GM12875 (cell line): ENCODE measurements at regions not wholly inside any gene's neighbourhood (a gene's known extent, or its start where the extent isn't known, plus 50 kb on each side); places are given as distances from the start of the nearest gene placed in this dataset.
"Not testable (repeated sequence)": the region's sequence is repeated elsewhere in the genome, so short reads cannot be mapped to it uniquely, and the experiment has no call there.

Source experiments
- H3K4me3 ChIP-seq: one replicate; pipeline ENCODE4 v1.5.1; 2011; ENCODE audit warnings: low read depth, low read length, control low read depth
- CTCF ChIP-seq: IDR thresholded peaks from 2 replicates; pipeline ENCODE4 v1.5.1; 2011; ENCODE audit warnings: low read depth, mild to moderate bottlenecking, control low read depth, inconsistent platforms, low read length, moderate library complexity, borderline replicate concordance; ENCODE audit not compliant: insufficient read depth

- no peak for TF ChIP-seq CTCF
- no peak overlapping the region for H3K4me3 ChIP-seq
These were observed 125.3 kb upstream of the SLC44A1 start for GRCh38 chr9:105119156-105119555.

- no peak for TF ChIP-seq CTCF
These were observed 122.5 kb upstream of the SLC44A1 start for GRCh38 chr9:105121861-105122430.

DNA sequence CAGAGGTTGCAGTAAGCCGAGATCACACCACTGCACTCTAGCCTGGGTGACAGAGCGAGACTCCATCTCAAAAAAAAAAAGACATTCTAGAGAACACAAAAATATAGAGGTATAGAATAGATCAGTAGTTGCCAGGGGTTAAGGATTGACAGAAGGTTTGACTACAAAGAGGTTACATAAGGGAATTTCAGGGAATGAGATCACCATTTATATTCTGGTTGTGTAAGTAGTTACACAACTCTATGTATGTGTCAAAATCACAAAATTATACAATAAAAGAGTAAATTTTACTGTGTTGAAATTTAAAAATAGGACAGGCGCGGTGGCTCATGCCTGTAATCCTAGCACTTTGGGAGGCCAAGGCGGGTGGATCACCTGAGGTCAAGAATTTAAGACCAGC is 119.9 kb upstream of the SLC44A1 start:
- not testable (repeated sequence) for H3K4me3 ChIP-seq

More at GRCh38 chr9:105121861-105122430, 122.5 kb upstream of the SLC44A1 start:
- H3K4me3 ChIP-seq = no peak overlapping the region

GRCh38 chr9:105126226-105126625 is 118.2 kb upstream of the SLC44A1 start:
- no peak for TF ChIP-seq CTCF
- no peak overlapping the region for H3K4me3 ChIP-seq

GRCh38 chr9:105127863-105128220 is 116.6 kb upstream of the SLC44A1 start:
- TF ChIP-seq CTCF = no peak
- H3K4me3 ChIP-seq = no peak overlapping the region

GRCh38 chr9:105128908-105129600 is 115.4 kb upstream of the SLC44A1 start:
- H3K4me3 ChIP-seq = no peak overlapping the region
- no peak for TF ChIP-seq CTCF

- no peak for TF ChIP-seq CTCF
- H3K4me3 ChIP-seq = no peak overlapping the region
These were observed 114.7 kb upstream of the SLC44A1 start for GRCh38 chr9:105129731-105130130.
